ENCODE measurements at regions not wholly inside any gene's neighbourhood (a gene's known extent, or its start where the extent isn't known, plus 50 kb on each side); places are given as distances from the start of the nearest gene placed in this dataset.

DNA sequence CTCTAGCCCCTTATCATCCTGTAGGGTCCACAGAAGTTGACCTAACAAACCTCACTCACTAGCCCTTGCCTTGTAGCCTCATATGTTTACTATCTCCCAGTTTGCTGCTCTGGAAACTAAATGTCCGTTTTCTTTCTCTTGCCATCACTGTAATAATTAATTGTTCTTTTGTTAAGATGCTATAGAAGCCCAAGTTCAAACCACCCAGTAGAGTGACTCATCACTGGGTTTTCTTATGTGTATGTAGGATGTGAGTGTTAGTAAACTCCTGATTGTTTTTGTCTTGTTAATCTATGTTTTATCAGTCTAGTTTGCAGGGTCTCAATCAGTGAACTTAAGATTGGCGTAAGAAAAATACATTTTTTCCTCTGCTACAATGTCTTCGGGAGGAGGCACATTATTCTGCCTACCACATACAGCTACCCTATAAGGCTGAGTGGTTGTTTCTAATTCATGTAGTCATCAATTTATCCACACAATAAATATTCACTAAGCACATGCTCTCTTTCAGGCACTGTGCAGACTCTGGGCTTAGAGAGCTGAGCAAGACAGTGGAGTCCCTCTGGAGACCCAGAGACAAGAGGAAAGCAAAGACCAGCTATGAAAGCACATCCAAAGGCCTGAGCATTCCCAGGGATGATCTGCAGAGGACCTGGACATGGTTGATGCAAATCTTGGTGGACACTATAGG lies 474.1 kb upstream of the AKR1E2 start:
- H2AFZ ChIP-seq (ENCODE audit: low read depth, low read length) = no peak overlapping the region
- no peak for TF ChIP-seq EZH2 (IDR thresholded peaks at IDR 0.05; ENCODE audit: borderline replicate concordance, low read depth, low read length, severe bottlenecking)
- no peak overlapping the region for H3K9ac ChIP-seq (ENCODE audit: low read depth, low read length)
- no peaks in the 10 kb centered on the region for H3K27me3 ChIP-seq (ENCODE audit: insufficient read depth, low read length, poor library complexity)
- no peaks in the 10 kb centered on the region for H3K79me2 ChIP-seq (ENCODE audit: insufficient read depth, low read length)
- no peak overlapping the region for H3K4me3 ChIP-seq (ENCODE audit: low read depth in 1 of 2, low read length in 2 of 2)
- peaks cover 7% of the 10 kb centered on the region; the same call in 1 of the 2 replicates for H3K4me1 ChIP-seq (ENCODE audit: insufficient read depth, low read length)
- H3K9me3 ChIP-seq (ENCODE audit: insufficient read depth, low read length, severe bottlenecking) = peaks cover 3% of the 10 kb centered on the region
- no peaks in the 10 kb centered on the region for H3K36me3 ChIP-seq (ENCODE audit: insufficient read depth, low read length)
- no peak for DNase-seq
- ATAC-seq (ENCODE audit: insufficient read depth, low read depth) = no peak
- H4K20me1 ChIP-seq (ENCODE audit: insufficient read depth, low read length) = no peaks in the 10 kb centered on the region
- H3K27ac ChIP-seq (ENCODE audit: low read length) = no peak overlapping the region
- no peak overlapping the region for H3K4me2 ChIP-seq (ENCODE audit: insufficient read depth, low read length)

DNA sequence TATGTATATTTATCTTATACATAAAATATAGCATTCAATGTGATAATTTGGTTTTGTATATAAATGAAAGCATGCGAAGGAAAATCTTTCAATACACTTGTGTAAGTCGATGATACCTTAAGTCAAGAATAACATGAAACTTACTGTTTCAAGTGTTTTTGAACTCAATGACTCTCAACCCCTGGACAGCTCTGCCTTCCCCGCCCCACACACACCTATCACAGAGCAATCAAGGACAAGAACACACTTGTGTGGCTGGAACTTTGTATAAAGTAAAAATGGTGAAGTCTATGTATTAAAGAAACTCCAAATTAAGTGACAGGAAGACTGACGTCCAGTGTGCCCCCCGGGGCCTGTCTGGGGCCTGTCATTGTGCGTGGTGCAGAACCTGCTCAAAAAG lies 478.6 kb upstream of the AKR1E2 start:
- H3K36me3 ChIP-seq (ENCODE audit: insufficient read depth, low read length) = no peaks in the 10 kb centered on the region
- H3K27me3 ChIP-seq (ENCODE audit: insufficient read depth, low read length, poor library complexity) = no peaks in the 10 kb centered on the region
- H3K4me3 ChIP-seq (ENCODE audit: low read depth in 1 of 2, low read length in 2 of 2) = no peak overlapping the region
- DNase-seq (no peak), ATAC-seq (ENCODE audit: insufficient read depth, low read depth) (no peak)
- no peaks in the 10 kb centered on the region for H3K4me1 ChIP-seq (ENCODE audit: insufficient read depth, low read length)
- no peak overlapping the region for H2AFZ ChIP-seq (ENCODE audit: low read depth, low read length)
- no peaks in the 10 kb centered on the region for H3K79me2 ChIP-seq (ENCODE audit: insufficient read depth, low read length)
- no peak overlapping the region for H3K9ac ChIP-seq (ENCODE audit: low read depth, low read length)
- no peaks in the 10 kb centered on the region for H3K9me3 ChIP-seq (ENCODE audit: insufficient read depth, low read length, severe bottlenecking)
- H3K4me2 ChIP-seq (ENCODE audit: insufficient read depth, low read length) = no peak overlapping the region
- H4K20me1 ChIP-seq (ENCODE audit: insufficient read depth, low read length) = no peaks in the 10 kb centered on the region
- no peak overlapping the region for H3K27ac ChIP-seq (ENCODE audit: low read length)
- no peak for TF ChIP-seq EZH2 (IDR thresholded peaks at IDR 0.05; ENCODE audit: borderline replicate concordance, low read depth, low read length, severe bottlenecking)
- TF ChIP-seq, protein P1, sequence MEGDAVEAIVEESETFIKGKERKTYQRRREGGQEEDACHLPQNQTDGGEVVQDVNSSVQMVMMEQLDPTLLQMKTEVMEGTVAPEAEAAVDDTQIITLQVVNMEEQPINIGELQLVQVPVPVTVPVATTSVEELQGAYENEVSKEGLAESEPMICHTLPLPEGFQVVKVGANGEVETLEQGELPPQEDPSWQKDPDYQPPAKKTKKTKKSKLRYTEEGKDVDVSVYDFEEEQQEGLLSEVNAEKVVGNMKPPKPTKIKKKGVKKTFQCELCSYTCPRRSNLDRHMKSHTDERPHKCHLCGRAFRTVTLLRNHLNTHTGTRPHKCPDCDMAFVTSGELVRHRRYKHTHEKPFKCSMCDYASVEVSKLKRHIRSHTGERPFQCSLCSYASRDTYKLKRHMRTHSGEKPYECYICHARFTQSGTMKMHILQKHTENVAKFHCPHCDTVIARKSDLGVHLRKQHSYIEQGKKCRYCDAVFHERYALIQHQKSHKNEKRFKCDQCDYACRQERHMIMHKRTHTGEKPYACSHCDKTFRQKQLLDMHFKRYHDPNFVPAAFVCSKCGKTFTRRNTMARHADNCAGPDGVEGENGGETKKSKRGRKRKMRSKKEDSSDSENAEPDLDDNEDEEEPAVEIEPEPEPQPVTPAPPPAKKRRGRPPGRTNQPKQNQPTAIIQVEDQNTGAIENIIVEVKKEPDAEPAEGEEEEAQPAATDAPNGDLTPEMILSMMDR (IDR thresholded peaks at IDR 0.05; ENCODE audit: borderline replicate concordance, extremely low read depth, low read length, poor library complexity, severe bottlenecking) = no peak

DNA sequence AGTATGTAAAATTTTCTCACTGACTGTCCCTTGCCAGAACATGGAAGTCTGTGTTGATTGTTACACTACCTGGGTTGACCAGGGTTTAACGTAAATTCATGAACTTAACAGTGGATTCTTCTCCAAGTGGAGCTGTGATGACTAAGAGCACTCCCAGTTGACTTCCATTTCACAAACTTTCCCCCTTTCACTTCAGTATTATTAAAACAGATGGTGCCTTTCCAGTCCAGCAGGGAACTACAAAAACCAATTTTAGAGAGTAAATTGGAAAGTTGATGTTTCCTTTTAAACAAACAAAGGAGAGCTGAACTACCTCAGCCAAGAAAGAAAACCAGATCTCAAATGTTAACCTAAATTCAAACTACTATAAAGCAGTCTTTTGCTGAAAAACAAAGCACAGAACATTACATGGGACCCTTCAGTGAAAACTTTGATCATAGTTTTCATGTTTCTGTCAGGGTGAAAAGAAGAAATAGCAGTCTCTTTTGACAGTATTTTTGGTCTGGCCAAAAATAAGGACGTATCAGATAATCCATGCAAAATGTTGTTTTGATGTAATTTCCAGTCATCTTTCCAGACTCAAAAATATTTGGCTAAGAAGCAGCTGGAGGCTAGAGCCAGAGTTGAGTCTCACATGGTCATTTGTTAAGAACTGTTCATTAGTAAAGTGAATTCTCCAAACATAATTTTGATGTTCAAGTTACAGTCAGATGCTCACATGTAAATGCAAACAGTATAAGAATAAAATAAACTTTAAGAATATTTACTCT lies 479.9 kb upstream of the AKR1E2 start:
- Histone ChIP-seq H3K9me3 (ENCODE audit: insufficient read depth, low read length, severe bottlenecking) (peaks cover 2% of the 10 kb centered on the region), H2AFZ (ENCODE audit: low read depth, low read length) (no peak overlapping the region), H4K20me1 (ENCODE audit: insufficient read depth, low read length) (no peaks in the 10 kb centered on the region), H3K27ac (ENCODE audit: low read length) (no peak overlapping the region), H3K4me1 (ENCODE audit: insufficient read depth, low read length) (no peaks in the 10 kb centered on the region), H3K27me3 (ENCODE audit: insufficient read depth, low read length, poor library complexity) (no peaks in the 10 kb centered on the region), H3K4me2 (ENCODE audit: insufficient read depth, low read length) (no peak overlapping the region), H3K79me2 (ENCODE audit: insufficient read depth, low read length) (no peaks in the 10 kb centered on the region), H3K36me3 (ENCODE audit: insufficient read depth, low read length) (no peaks in the 10 kb centered on the region), H3K9ac (ENCODE audit: low read depth, low read length) (no peak overlapping the region), H3K4me3 (ENCODE audit: low read depth in 1 of 2, low read length in 2 of 2) (no peak overlapping the region)
- ATAC-seq (ENCODE audit: insufficient read depth, low read depth) (no peak), DNase-seq (no peak)
- TF ChIP-seq EZH2 (IDR thresholded peaks at IDR 0.05; ENCODE audit: borderline replicate concordance, low read depth, low read length, severe bottlenecking) = no peak
- TF ChIP-seq, protein P1 (IDR thresholded peaks at IDR 0.05; ENCODE audit: borderline replicate concordance, extremely low read depth, low read length, poor library complexity, severe bottlenecking) = no peak

DNA sequence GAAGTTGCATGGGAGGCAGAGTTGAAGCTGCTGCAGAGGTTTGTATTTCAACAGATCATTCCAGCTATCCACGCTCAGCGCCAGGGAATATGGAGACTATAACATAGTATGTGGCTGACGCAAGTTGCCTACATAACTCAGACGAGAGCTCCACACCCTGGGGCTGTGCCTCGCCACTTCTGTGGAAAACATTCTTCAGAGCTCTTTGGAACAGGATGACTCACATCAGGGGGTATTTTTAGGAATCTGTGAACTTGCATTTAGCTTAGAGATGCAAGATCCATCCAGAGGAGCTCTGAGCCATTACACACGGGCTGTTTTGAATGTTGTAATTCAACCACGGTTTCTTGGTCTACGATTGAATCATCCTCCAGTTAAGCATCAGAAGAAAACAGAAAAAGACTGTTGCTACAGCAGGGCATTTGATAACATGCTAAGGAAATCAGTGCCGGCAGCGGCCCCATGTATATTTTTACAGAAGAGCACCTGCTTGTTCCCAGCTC lies 481.5 kb upstream of the AKR1E2 start:
- Histone ChIP-seq H3K36me3 (ENCODE audit: insufficient read depth, low read length) (no peaks in the 10 kb centered on the region), H3K4me1 (ENCODE audit: insufficient read depth, low read length) (no peaks in the 10 kb centered on the region), H3K4me2 (ENCODE audit: insufficient read depth, low read length) (no peak overlapping the region), H3K27me3 (ENCODE audit: insufficient read depth, low read length, poor library complexity) (no peaks in the 10 kb centered on the region), H3K9ac (ENCODE audit: low read depth, low read length) (no peak overlapping the region), H3K9me3 (ENCODE audit: insufficient read depth, low read length, severe bottlenecking) (peaks cover 2% of the 10 kb centered on the region), H3K27ac (ENCODE audit: low read length) (no peak overlapping the region), H4K20me1 (ENCODE audit: insufficient read depth, low read length) (no peaks in the 10 kb centered on the region), H3K4me3 (ENCODE audit: low read depth in 1 of 2, low read length in 2 of 2) (no peak overlapping the region), H3K79me2 (ENCODE audit: insufficient read depth, low read length) (no peaks in the 10 kb centered on the region), H2AFZ (ENCODE audit: low read depth, low read length) (no peak overlapping the region)
- DNase-seq (no peak), ATAC-seq (ENCODE audit: insufficient read depth, low read depth) (peak; percentile 50; the same call in 2 of the 3 replicates)
- no peak for TF ChIP-seq EZH2 (IDR thresholded peaks at IDR 0.05; ENCODE audit: borderline replicate concordance, low read depth, low read length, severe bottlenecking)
- TF ChIP-seq, protein P1 (IDR thresholded peaks at IDR 0.05; ENCODE audit: borderline replicate concordance, extremely low read depth, low read length, poor library complexity, severe bottlenecking) = no peak

Measured in DND-41 (cell line).